GM12864 (cell line): ENCODE measurements at regions not wholly inside any gene's neighbourhood (a gene's known extent, or its start where the extent isn't known, plus 50 kb on each side); places are given as distances from the start of the nearest gene placed in this dataset.

ENCODE experiments used
- DNase-seq: peaks from one replicate; pipeline ENCODE4 v3.0.0-alpha.2; 2011; ENCODE audit warnings: low read depth
- H3K4me3 ChIP-seq: 2 replicates; pipeline ENCODE4 v1.5.1; 2011; ENCODE audit warnings: mild to moderate bottlenecking, low read depth, low read length, control low read depth
- CTCF ChIP-seq: IDR thresholded peaks from 2 replicates; pipeline ENCODE4 v1.5.1; 2011; ENCODE audit warnings: low read depth, mild to moderate bottlenecking, moderate library complexity, low read length, control low read depth, inconsistent platforms; ENCODE audit errors: missing control alignments

GRCh38 chr11:80443177-80443576 lies 1002.3 kb upstream of the TENM4 start:
- H3K4me3 ChIP-seq: no peak overlapping the region
- no peak for TF ChIP-seq CTCF
- DNase-seq: no peak

- no peak overlapping the region for H3K4me3 ChIP-seq
- no peak for TF ChIP-seq CTCF
- no peak for DNase-seq
These were observed 1001.0 kb upstream of the TENM4 start for GRCh38 chr11:80441821-80442220.

- no peak for TF ChIP-seq CTCF
- no peak for DNase-seq
- H3K4me3 ChIP-seq: no peak overlapping the region
These were observed 1000.0 kb upstream of the TENM4 start for GRCh38 chr11:80440835-80441234.

GRCh38 chr11:80436547-80436946 lies 995.7 kb upstream of the TENM4 start:
- no peak for DNase-seq
- no peak overlapping the region for H3K4me3 ChIP-seq
- no peak for TF ChIP-seq CTCF

GRCh38 chr11:80435345-80435744 lies 994.5 kb upstream of the TENM4 start:
- DNase-seq: no peak
- no peak for TF ChIP-seq CTCF
- no peak overlapping the region for H3K4me3 ChIP-seq

- H3K4me3 ChIP-seq: no peak overlapping the region
- no peak for DNase-seq
- TF ChIP-seq CTCF: no peak
These were observed 991.2 kb upstream of the TENM4 start for GRCh38 chr11:80432057-80432456.

GRCh38 chr11:80424012-80424695 lies 983.3 kb upstream of the TENM4 start:
- no peak for DNase-seq
- no peak overlapping the region for H3K4me3 ChIP-seq
- TF ChIP-seq CTCF: no peak
